SK-N-MC (cell line): ENCODE measurements at regions not wholly inside any gene's neighbourhood (a gene's known extent, or its start where the extent isn't known, plus 50 kb on each side); places are given as distances from the start of the nearest gene placed in this dataset.

Experiments used
- DNase-seq: peaks from one replicate; pipeline ENCODE4 v3.0.0-alpha.2; 2011; ENCODE audit warnings: low read depth, low spot score
- H3K27ac ChIP-seq: fragments of 200-600 bp; sonication (generic); 2 replicates; pipeline ENCODE4 v1.5.1; 2016; ENCODE audit warnings: mixed run types
- H3K36me3 ChIP-seq: fragments of 200-600 bp; sonication (generic); 2 replicates; pipeline ENCODE4 v1.6.1; 2017; ENCODE audit warnings: antibody characterized with exemption, low read length, mixed read lengths; ENCODE audit not compliant: insufficient read depth
- H3K4me3 ChIP-seq: fragments of 200-600 bp; sonication (generic); 2 replicates; pipeline ENCODE4 v1.5.1; 2016
- H3K9ac ChIP-seq: fragments of 200-600 bp; sonication (generic); 2 replicates; pipeline ENCODE4 v1.8.0; 2017; ENCODE audit warnings: mixed run types, mixed read lengths; ENCODE audit not compliant: insufficient read length
- H3K9me3 ChIP-seq: fragments of 200-600 bp; sonication (generic); 2 replicates; pipeline ENCODE4 v1.6.1; 2017; ENCODE audit warnings: low read depth, mild to moderate bottlenecking, antibody characterized with exemption, low read length, moderate library complexity, mixed read lengths
- EZH2 ChIP-seq: fragments of 200-600 bp; sonication (generic); IDR thresholded peaks from one replicate; pipeline ENCODE4 v1.6.1; 2017; ENCODE audit warnings: antibody characterized with exemption
- FOXP2 ChIP-seq: optimal IDR thresholded peaks from 2 replicates; pipeline ENCODE3; 2011; ENCODE audit warnings: mild to moderate bottlenecking, moderate library complexity; ENCODE audit not compliant: insufficient read depth; ENCODE audit errors: extremely low read length, control extremely low read depth
- POLR2AphosphoS5 ChIP-seq: IDR thresholded peaks from 2 replicates; pipeline ENCODE4 v1.6.1; 2012; ENCODE audit warnings: mild to moderate bottlenecking, low read depth, low read length, borderline replicate concordance

GRCh38 chr1:232484856-232485255 is 145.1 kb downstream of the SIPA1L2 start:
- no peak for DNase-seq
- Histone ChIP-seq H3K9ac (no peak overlapping the region), H3K4me3 (no peak overlapping the region), H3K9me3 (no peaks in the 10 kb centered on the region), H3K36me3 (no peaks in the 10 kb centered on the region), H3K27ac (no peak overlapping the region)
- TF ChIP-seq FOXP2 (no peak), POLR2AphosphoS5 (no peak)

- H3K4me3 ChIP-seq, result no peak overlapping the region
- no peak for TF ChIP-seq POLR2AphosphoS5
- no peak for TF ChIP-seq FOXP2
- no peak for TF ChIP-seq EZH2
- no peak overlapping the region for H3K27ac ChIP-seq
- no peak for DNase-seq
- H3K9me3 ChIP-seq, result no peaks in the 10 kb centered on the region
- no peaks in the 10 kb centered on the region for H3K36me3 ChIP-seq
- no peak overlapping the region for H3K9ac ChIP-seq
These were observed 146.1 kb downstream of the SIPA1L2 start for GRCh38 chr1:232483826-232484225.

GRCh38 chr1:232481091-232481490 is 148.8 kb downstream of the SIPA1L2 start:
- Histone ChIP-seq H3K4me3 (no peak overlapping the region), H3K36me3 (no peaks in the 10 kb centered on the region), H3K9ac (no peak overlapping the region), H3K9me3 (no peaks in the 10 kb centered on the region), H3K27ac (no peak overlapping the region)
- DNase-seq, result no peak
- no peak for TF ChIP-seq EZH2
- no peak for TF ChIP-seq POLR2AphosphoS5
- no peak for TF ChIP-seq FOXP2

GRCh38 chr1:232477728-232478127 is 152.2 kb downstream of the SIPA1L2 start:
- H3K9ac ChIP-seq, result no peak overlapping the region
- no peaks in the 10 kb centered on the region for H3K9me3 ChIP-seq
- H3K4me3 ChIP-seq, result no peak overlapping the region
- DNase-seq, result no peak
- no peak for TF ChIP-seq EZH2
- no peaks in the 10 kb centered on the region for H3K36me3 ChIP-seq
- no peak overlapping the region for H3K27ac ChIP-seq

GRCh38 chr1:232476538-232476950 is 153.4 kb downstream of the SIPA1L2 start:
- no peak for DNase-seq

GRCh38 chr1:232474826-232475225 is 155.1 kb downstream of the SIPA1L2 start:
- no peak overlapping the region for H3K9ac ChIP-seq
- no peak overlapping the region for H3K4me3 ChIP-seq
- TF ChIP-seq POLR2AphosphoS5, result no peak
- no peaks in the 10 kb centered on the region for H3K36me3 ChIP-seq
- no peaks in the 10 kb centered on the region for H3K9me3 ChIP-seq
- no peak for DNase-seq
- no peak overlapping the region for H3K27ac ChIP-seq

More at GRCh38 chr1:232476538-232476950, 153.4 kb downstream of the SIPA1L2 start:
- Histone ChIP-seq H3K4me3 (no peak overlapping the region), H3K9ac (no peak overlapping the region), H3K27ac (no peak overlapping the region), H3K36me3 (no peaks in the 10 kb centered on the region), H3K9me3 (no peaks in the 10 kb centered on the region)
- TF ChIP-seq FOXP2 (no peak), POLR2AphosphoS5 (no peak), EZH2 (no peak)

GRCh38 chr1:232473900-232474299 is 156.0 kb downstream of the SIPA1L2 start:
- TF ChIP-seq EZH2 (no peak), POLR2AphosphoS5 (no peak), FOXP2 (no peak)
- Histone ChIP-seq H3K27ac (no peak overlapping the region), H3K9ac (no peak overlapping the region), H3K4me3 (no peak overlapping the region), H3K9me3 (no peaks in the 10 kb centered on the region), H3K36me3 (no peaks in the 10 kb centered on the region)
- no peak for DNase-seq

GRCh38 chr1:232473324-232473723 is 156.6 kb downstream of the SIPA1L2 start:
- no peak overlapping the region for H3K27ac ChIP-seq
- TF ChIP-seq POLR2AphosphoS5, result no peak
- TF ChIP-seq EZH2, result no peak
- no peak for TF ChIP-seq FOXP2
- no peaks in the 10 kb centered on the region for H3K9me3 ChIP-seq
- no peak for DNase-seq
- no peaks in the 10 kb centered on the region for H3K36me3 ChIP-seq
- H3K9ac ChIP-seq, result no peak overlapping the region
- no peak overlapping the region for H3K4me3 ChIP-seq

GRCh38 chr1:232472485-232473041 is 157.4 kb downstream of the SIPA1L2 start:
- H3K9me3 ChIP-seq, result no peaks in the 10 kb centered on the region
- no peak overlapping the region for H3K27ac ChIP-seq
- no peak for DNase-seq
- H3K4me3 ChIP-seq, result no peak overlapping the region
- no peak for TF ChIP-seq EZH2
- TF ChIP-seq POLR2AphosphoS5, result no peak
- no peak for TF ChIP-seq FOXP2
- no peak overlapping the region for H3K9ac ChIP-seq
- no peaks in the 10 kb centered on the region for H3K36me3 ChIP-seq

GRCh38 chr1:232471250-232471649 is 158.7 kb downstream of the SIPA1L2 start:
- no peak overlapping the region for H3K27ac ChIP-seq
- no peaks in the 10 kb centered on the region for H3K9me3 ChIP-seq
- TF ChIP-seq EZH2 (no peak), FOXP2 (no peak), POLR2AphosphoS5 (no peak)
- H3K4me3 ChIP-seq, result no peak overlapping the region
- no peak overlapping the region for H3K9ac ChIP-seq
- no peaks in the 10 kb centered on the region for H3K36me3 ChIP-seq
- peak; percentile 16 for DNase-seq
